Right lobe of liver (tissue), 4 donors: ENCODE measurements at regions not wholly inside any gene's neighbourhood (a gene's known extent, or its start where the extent isn't known, plus 50 kb on each side); places are given as distances from the start of the nearest gene placed in this dataset.

Experiments
- POLR2A ChIP-seq: fragments of 450-650 bp; IDR thresholded peaks from one replicate; pipeline ENCODE4 v1.6.1; 2017; ENCODE audit warnings: antibody characterized with exemption, mild to moderate bottlenecking
- TF ChIP-seq, protein P1 (sequence below), 4 donors: fragments of 200-600 bp in 3 of 4; fragments of 450-650 bp in 1 of 4; IDR thresholded peaks; one replicate each; pipeline versions ENCODE4 v1.5.1 to v1.8.0; 2016 to 2022; ENCODE audit warnings: antibody characterized with exemption in 4 of 4, mild to moderate bottlenecking in 2 of 4
- donor health status: DM: no; HTN: no; CAD: no.
- donor health status: DM: no; HTN: no; CAD: no.
- donor health status: DM: no; HTN: yes; CAD: no.

DNA sequence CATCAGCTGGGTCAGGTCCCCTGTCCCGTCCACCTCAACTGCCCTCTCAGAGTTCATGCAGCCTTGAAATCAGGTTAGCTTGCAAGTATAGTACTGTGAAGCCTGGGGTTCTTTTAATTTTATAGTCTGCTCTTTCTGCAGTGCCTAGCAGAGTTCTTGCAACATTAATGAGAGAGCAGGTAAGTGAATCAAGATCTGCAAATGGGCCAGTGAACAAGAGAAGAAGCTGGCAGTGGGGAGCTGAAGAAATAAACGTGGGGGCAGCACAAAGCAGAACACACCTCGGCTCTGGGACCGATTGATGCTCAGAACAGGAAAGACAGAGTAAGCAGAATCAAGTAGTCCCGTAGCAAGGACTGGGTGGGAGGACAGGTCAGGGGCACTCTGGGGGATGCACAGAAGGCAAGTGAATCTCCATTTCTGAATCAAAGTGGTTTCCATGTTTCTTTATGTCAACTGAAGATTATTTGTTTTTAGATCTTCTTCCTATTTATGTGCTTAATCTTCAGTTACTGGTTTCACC is 675.5 kb downstream of the RNF144A start:
- TF ChIP-seq, protein P1, sequence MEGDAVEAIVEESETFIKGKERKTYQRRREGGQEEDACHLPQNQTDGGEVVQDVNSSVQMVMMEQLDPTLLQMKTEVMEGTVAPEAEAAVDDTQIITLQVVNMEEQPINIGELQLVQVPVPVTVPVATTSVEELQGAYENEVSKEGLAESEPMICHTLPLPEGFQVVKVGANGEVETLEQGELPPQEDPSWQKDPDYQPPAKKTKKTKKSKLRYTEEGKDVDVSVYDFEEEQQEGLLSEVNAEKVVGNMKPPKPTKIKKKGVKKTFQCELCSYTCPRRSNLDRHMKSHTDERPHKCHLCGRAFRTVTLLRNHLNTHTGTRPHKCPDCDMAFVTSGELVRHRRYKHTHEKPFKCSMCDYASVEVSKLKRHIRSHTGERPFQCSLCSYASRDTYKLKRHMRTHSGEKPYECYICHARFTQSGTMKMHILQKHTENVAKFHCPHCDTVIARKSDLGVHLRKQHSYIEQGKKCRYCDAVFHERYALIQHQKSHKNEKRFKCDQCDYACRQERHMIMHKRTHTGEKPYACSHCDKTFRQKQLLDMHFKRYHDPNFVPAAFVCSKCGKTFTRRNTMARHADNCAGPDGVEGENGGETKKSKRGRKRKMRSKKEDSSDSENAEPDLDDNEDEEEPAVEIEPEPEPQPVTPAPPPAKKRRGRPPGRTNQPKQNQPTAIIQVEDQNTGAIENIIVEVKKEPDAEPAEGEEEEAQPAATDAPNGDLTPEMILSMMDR (IDR thresholded peaks at IDR 0.05), result no peak
- TF ChIP-seq POLR2A, result no peak
